Calu3 (cell line): ENCODE measurements at regions not wholly inside any gene's neighbourhood (a gene's known extent, or its start where the extent isn't known, plus 50 kb on each side); places are given as distances from the start of the nearest gene placed in this dataset.

ENCODE experiments used
- BruUV-seq: library from RNA; stranded (reverse); fragments of 400-500 nt; replicated peaks from 2 replicates; lab custom pipeline; 2021; lab: Mats Ljungman, UMichigan
- CTCF ChIA-PET: fragments of 300-600 bp; sonication (Branson Sonifier 250); formaldehyde crosslinking; loops from one replicate; lab custom pipeline; 2022; ENCODE audit warnings: antibody characterized with exemption; lab: Charles Lee
- DNase-seq: peaks from one replicate; pipeline ENCODE4 v3.0.0; 2022
- H3K27ac Mint-ChIP-seq: one replicate; pipeline ENCODE4 v1.8.0; 2022; ENCODE audit warnings: mixed read lengths; ENCODE audit not compliant: unreplicated experiment
- H3K27me3 Mint-ChIP-seq: one replicate; pipeline ENCODE4 v1.8.0; 2022; ENCODE audit warnings: mixed read lengths; ENCODE audit not compliant: unreplicated experiment
- H3K36me3 Mint-ChIP-seq: one replicate; pipeline ENCODE4 v1.8.0; 2022; ENCODE audit warnings: mild to moderate bottlenecking, moderate library complexity, mixed read lengths; ENCODE audit not compliant: insufficient read depth, unreplicated experiment
- H3K4me1 Mint-ChIP-seq: one replicate; pipeline ENCODE4 v1.8.0; 2022; ENCODE audit warnings: mild to moderate bottlenecking, low read depth, mixed read lengths; ENCODE audit not compliant: unreplicated experiment
- H3K4me3 Mint-ChIP-seq: one replicate; pipeline ENCODE4 v1.8.0; 2022; ENCODE audit warnings: mild to moderate bottlenecking, low read depth, moderate library complexity, mixed read lengths; ENCODE audit not compliant: unreplicated experiment
- H3K9me3 Mint-ChIP-seq: one replicate; pipeline ENCODE4 v1.8.0; 2022; ENCODE audit warnings: low read depth, mixed read lengths; ENCODE audit not compliant: unreplicated experiment
- CTCF ChIP-seq: fragments of 200-600 bp; IDR thresholded peaks from one replicate; pipeline ENCODE4 v1.8.0; 2022; ENCODE audit warnings: antibody characterized with exemption; ENCODE audit not compliant: unreplicated experiment
- intact Hi-C: fragments of 100-400 bp; cut with micrococcal nuclease; formaldehyde crosslinking; loops from one replicate; pipeline ENCODE4 v1.10.0; 2022; ENCODE audit not compliant: unreplicated experiment

GRCh38 chr3:30523366-30523765 lies 83.0 kb upstream of the TGFBR2 start:
- H3K4me1 Mint-ChIP-seq = peaks cover 12% of the 10 kb centered on the region

GRCh38 chr3:30524357-30525040 lies 81.9 kb upstream of the TGFBR2 start:
- H3K27ac Mint-ChIP-seq = no peak overlapping the region

More at GRCh38 chr3:30523366-30523765, 83.0 kb upstream of the TGFBR2 start:
- DNase-seq = no peak
- no peaks in the 10 kb centered on the region for H3K36me3 Mint-ChIP-seq
- BruUV-seq = no TSS peak
- H3K4me3 Mint-ChIP-seq = no peak overlapping the region
- CTCF ChIA-PET = no interaction called here
- intact Hi-C loops = no loop called here
- no peak overlapping the region for H3K27ac Mint-ChIP-seq
- peaks cover 5% of the 10 kb centered on the region for H3K9me3 Mint-ChIP-seq
- no peaks in the 10 kb centered on the region for H3K27me3 Mint-ChIP-seq
- TF ChIP-seq CTCF = no peak

GRCh38 chr3:30526031-30526430 lies 80.4 kb upstream of the TGFBR2 start:
- H3K4me3 Mint-ChIP-seq = no peak overlapping the region
- BruUV-seq = no TSS peak
- no peak overlapping the region for H3K27ac Mint-ChIP-seq
- CTCF ChIA-PET = no interaction called here
- peaks cover 7% of the 10 kb centered on the region for H3K9me3 Mint-ChIP-seq
- no peak for TF ChIP-seq CTCF
- peaks cover 23% of the 10 kb centered on the region for H3K4me1 Mint-ChIP-seq
- intact Hi-C loops = no loop called here
- H3K36me3 Mint-ChIP-seq = no peaks in the 10 kb centered on the region
- H3K27me3 Mint-ChIP-seq = no peaks in the 10 kb centered on the region
- no peak for DNase-seq

More at GRCh38 chr3:30524357-30525040, 81.9 kb upstream of the TGFBR2 start:
- no peak for DNase-seq
- no peak for TF ChIP-seq CTCF
- no TSS peak for BruUV-seq
- Mint-ChIP-seq H3K4me1 (peaks cover 23% of the 10 kb centered on the region), H3K4me3 (no peak overlapping the region), H3K9me3 (peaks cover 7% of the 10 kb centered on the region), H3K36me3 (no peaks in the 10 kb centered on the region), H3K27me3 (no peaks in the 10 kb centered on the region)
- CTCF ChIA-PET = no interaction called here
- intact Hi-C loops = no loop called here

- peaks cover 23% of the 10 kb centered on the region for H3K4me1 Mint-ChIP-seq
- no peak overlapping the region for H3K4me3 Mint-ChIP-seq
- peaks cover 7% of the 10 kb centered on the region for H3K9me3 Mint-ChIP-seq
- no peaks in the 10 kb centered on the region for H3K27me3 Mint-ChIP-seq
- CTCF ChIA-PET = no interaction called here
- BruUV-seq = no TSS peak
- H3K36me3 Mint-ChIP-seq = no peaks in the 10 kb centered on the region
- no peak for TF ChIP-seq CTCF
- DNase-seq = no peak
- intact Hi-C loops = no loop called here
- no peak overlapping the region for H3K27ac Mint-ChIP-seq
Measured at GRCh38 chr3:30527186-30527585, 79.2 kb upstream of the TGFBR2 start.
